Stimulated activated naive CD8-positive, alpha-beta T cell treated with anti-CD3 and anti-CD28 coated beads, Interleukin-15, amount 100 ng/mL, for 72 hours (primary cell): ENCODE measurements at regions not wholly inside any gene's neighbourhood (a gene's known extent, or its start where the extent isn't known, plus 50 kb on each side); places are given as distances from the start of the nearest gene placed in this dataset.

ENCODE experiments used
- ATAC-seq: fragments of 150-1000 bp; cut with Tn5 transposase; 2 replicates; pipeline ENCODE4 v1.10.0; 2021; ENCODE audit warnings: mild to moderate bottlenecking, moderate library complexity
- DNase-seq, 2 donors: peaks; one replicate each; pipeline ENCODE4 v3.0.0; 2021 to 2022
- H3K27ac Mint-ChIP-seq, 2 donors: one replicate each; pipeline ENCODE4 v1.8.0; 2022; ENCODE audit warnings: mild to moderate bottlenecking in 2 of 2, mixed read lengths in 2 of 2, moderate library complexity in 2 of 2
- H3K27me3 Mint-ChIP-seq: one replicate; pipeline ENCODE4 v1.8.0; 2022; ENCODE audit warnings: mixed read lengths
- H3K4me1 Mint-ChIP-seq: one replicate; pipeline ENCODE4 v1.8.0; 2022; ENCODE audit warnings: mild to moderate bottlenecking, mixed read lengths
- H3K4me3 Mint-ChIP-seq, 2 donors: one replicate each; pipeline ENCODE4 v1.8.0; 2022; ENCODE audit warnings: mild to moderate bottlenecking in 2 of 2, mixed read lengths in 2 of 2, moderate library complexity in 1 of 2
- H3K9me3 Mint-ChIP-seq, 2 donors: one replicate each; pipeline ENCODE4 v1.8.0; 2022; ENCODE audit warnings: mixed read lengths in 2 of 2

- H3K4me1 Mint-ChIP-seq: no peaks in the 10 kb centered on the region
- H3K27ac Mint-ChIP-seq: peak overlapping the region in 1 of 2 donors; percentile 68
- ATAC-seq: no peak
- H3K9me3 Mint-ChIP-seq: no peaks in the 10 kb centered on the region
- peaks cover 46% of the 10 kb centered on the region for H3K27me3 Mint-ChIP-seq
- DNase-seq: no peak
- no peak overlapping the region for H3K4me3 Mint-ChIP-seq
These were observed 104.8 kb upstream of the GJB5 start for GRCh38 chr1:34650090-34650489.

DNA sequence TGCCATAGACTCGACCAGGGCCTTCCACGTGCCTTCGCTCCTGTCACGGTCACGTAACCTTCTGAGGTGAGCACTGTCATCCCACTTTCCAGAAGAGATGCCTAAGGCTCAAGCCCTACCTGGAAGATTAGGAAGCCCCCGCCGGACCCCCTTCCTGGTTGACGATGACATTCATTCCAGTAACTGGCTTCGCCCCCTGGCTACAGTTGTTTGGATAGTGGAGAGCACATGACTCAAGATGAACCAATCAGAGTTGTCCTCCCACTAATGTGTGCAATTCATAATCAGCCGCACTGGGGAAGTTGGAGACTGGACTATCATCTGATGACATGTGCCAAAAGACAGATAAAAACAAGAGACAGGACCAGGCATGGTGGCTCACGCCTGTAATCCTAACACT lies 104.0 kb upstream of the GJB5 start:
- DNase-seq (no peak), ATAC-seq (no peak)
- Mint-ChIP-seq H3K27ac (no peak overlapping the region), H3K9me3 (no peaks in the 10 kb centered on the region), H3K4me1 (no peaks in the 10 kb centered on the region), H3K27me3 (peaks cover 39% of the 10 kb centered on the region), H3K4me3 (no peak overlapping the region)

GRCh38 chr1:34653110-34653509 lies 101.7 kb upstream of the GJB5 start:
- Mint-ChIP-seq H3K4me3 (no peak overlapping the region), H3K27ac (no peak overlapping the region), H3K4me1 (no peaks in the 10 kb centered on the region), H3K9me3 (no peaks in the 10 kb centered on the region), H3K27me3 (peaks cover 33% of the 10 kb centered on the region)
- no peak for DNase-seq
- no peak for ATAC-seq

DNA sequence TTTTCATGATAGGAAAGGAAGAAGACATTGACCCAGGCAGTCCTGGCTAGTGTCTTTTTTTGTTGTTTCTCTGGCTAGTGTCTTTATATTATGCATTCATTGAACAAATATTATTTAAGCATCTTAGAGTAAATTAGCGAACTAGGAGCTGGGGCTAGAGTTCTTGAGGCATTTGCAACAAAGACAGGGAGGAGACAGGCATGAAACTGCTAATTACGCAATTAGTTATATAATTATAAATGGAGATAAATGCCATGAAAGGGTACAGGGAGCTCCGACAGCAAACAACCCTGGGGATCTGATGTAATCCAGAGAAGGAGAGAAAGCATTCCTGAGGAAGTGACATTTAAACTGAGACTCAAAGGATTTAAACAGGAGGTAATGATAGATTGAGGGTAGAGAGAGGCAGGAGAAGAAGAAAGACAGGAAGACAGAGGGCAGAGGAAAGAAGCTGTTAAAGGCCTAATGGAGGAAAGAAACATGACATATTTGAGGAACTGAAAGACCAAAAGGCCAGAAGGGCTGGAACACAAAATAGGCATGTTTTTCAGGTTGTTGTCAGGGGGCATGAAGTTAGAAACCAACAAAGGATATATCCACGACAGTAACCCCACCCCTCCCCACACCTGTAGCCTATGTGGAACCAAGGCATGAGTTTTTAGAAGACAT lies 99.5 kb upstream of the GJB5 start:
- DNase-seq (no peak), ATAC-seq (no peak)
- Mint-ChIP-seq H3K9me3 (no peaks in the 10 kb centered on the region), H3K27me3 (peaks cover 35% of the 10 kb centered on the region), H3K4me1 (no peaks in the 10 kb centered on the region), H3K4me3 (no peak overlapping the region), H3K27ac (no peak overlapping the region)

GRCh38 chr1:34655875-34656240 lies 99.0 kb upstream of the GJB5 start:
- Mint-ChIP-seq H3K27ac (no peak overlapping the region), H3K9me3 (no peaks in the 10 kb centered on the region), H3K4me1 (no peaks in the 10 kb centered on the region), H3K4me3 (no peak overlapping the region), H3K27me3 (peaks cover 30% of the 10 kb centered on the region)
- DNase-seq: no peak
- ATAC-seq: no peak

DNA sequence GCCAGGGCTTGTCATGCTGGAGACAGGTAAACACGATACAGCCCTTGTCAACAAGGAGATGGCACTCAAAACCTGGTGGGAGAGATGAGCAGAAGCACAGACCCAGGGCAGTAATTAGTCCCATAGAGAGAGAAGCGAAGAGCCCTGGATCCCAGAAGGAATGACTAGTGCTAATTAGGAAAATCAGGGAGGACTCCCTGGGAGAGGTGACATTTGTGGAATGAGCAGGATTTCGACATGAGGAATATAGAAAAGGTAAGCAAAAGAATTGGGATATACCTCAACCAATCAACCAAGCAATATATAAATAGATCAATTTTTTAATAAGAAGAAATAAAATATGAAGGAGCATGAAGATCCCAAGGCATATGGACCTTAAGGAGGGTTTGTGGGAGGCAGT lies 98.5 kb upstream of the GJB5 start:
- H3K4me1 Mint-ChIP-seq: no peaks in the 10 kb centered on the region
- no peak overlapping the region for H3K27ac Mint-ChIP-seq
- DNase-seq: no peak
- H3K9me3 Mint-ChIP-seq: no peaks in the 10 kb centered on the region
- H3K4me3 Mint-ChIP-seq: no peak overlapping the region
- no peak for ATAC-seq
- H3K27me3 Mint-ChIP-seq: peaks cover 30% of the 10 kb centered on the region

DNA sequence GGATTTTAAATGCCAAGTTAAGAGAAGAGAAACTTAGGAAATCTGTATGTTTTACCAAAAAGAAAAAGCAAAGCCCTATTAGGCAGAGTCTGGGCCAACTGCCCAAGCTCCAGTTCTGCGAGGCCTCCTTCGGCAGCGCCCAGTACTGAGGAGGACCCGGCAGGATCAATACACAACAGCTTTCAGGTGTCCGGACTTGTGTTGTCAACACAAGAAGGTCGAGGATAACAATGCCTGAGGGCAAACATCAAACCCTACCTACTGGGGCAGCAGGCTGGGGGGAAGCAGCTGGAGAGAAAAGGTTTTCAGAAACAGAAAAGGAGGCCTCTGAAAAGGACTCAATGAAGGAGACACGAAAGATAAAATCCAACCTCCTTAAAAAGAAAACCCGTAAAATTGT lies 98.1 kb upstream of the GJB5 start:
- Mint-ChIP-seq H3K27ac (no peak overlapping the region), H3K27me3 (peaks cover 30% of the 10 kb centered on the region), H3K9me3 (no peaks in the 10 kb centered on the region), H3K4me3 (no peak overlapping the region), H3K4me1 (no peaks in the 10 kb centered on the region)
- DNase-seq (no peak), ATAC-seq (no peak)

DNA sequence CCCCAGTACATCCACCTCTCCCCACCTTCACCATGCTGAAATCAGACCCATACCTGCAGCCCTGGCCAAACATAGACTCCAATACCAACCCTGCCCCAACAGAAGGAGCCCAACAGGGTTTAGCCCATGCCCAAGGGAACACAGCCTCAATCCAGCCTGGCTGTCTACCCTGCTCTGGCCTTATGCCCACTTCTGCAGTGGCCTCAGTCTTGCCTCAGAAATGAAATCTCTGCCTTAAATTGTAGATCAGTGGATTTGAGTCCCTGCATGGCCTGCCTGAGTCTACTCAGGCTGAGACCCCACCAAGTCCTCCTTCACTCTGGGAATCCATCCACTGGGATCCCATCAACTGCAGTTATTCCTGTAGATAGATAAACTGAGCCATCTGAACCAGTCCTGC lies 97.6 kb upstream of the GJB5 start:
- no peak overlapping the region for H3K4me3 Mint-ChIP-seq
- H3K4me1 Mint-ChIP-seq: no peaks in the 10 kb centered on the region
- no peaks in the 10 kb centered on the region for H3K9me3 Mint-ChIP-seq
- no peak for DNase-seq
- no peak overlapping the region for H3K27ac Mint-ChIP-seq
- ATAC-seq: no peak
- peaks cover 34% of the 10 kb centered on the region for H3K27me3 Mint-ChIP-seq

DNA sequence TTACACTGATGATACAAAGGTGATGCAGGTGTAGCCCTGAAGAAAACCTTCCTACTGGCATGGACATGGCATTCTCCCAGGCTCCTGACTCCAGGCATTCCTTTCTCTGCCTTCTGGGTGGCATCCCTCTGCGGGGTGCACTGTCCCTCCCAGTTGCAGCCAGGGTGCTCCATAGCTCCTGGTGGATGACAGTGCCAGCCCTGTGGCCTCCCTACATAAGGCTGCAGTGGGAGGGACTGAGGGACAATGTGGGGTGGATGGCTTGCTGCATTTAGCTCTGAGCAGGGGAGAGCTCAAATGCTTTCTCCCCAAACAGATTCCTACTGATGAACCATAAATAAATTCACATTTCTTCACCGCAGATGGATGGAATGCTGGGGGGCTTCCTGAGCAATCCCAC lies 97.0 kb upstream of the GJB5 start:
- Mint-ChIP-seq H3K9me3 (no peaks in the 10 kb centered on the region), H3K27ac (no peak overlapping the region), H3K4me1 (no peaks in the 10 kb centered on the region), H3K4me3 (no peak overlapping the region), H3K27me3 (peaks cover 35% of the 10 kb centered on the region)
- ATAC-seq (no peak), DNase-seq (no peak)

DNA sequence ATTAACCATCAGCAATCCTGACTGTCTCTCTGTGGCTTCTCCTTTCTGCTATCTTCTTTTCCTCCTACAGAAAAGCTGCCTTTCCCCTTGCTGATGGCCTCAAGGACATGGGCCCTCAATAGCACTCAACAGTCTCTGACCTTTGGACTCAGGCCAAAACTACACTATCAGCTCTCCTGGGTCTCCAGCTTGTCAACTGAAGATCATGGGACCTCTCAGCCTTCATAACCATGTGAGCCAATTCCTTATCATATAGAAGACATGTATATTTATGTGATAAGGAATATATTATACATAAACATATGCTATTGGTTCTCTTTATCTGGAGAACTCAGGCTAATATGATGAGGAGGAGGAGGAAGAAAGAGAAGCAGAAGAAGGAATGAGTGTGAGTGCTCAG lies 91.8 kb upstream of the GJB5 start:
- no peaks in the 10 kb centered on the region for H3K4me1 Mint-ChIP-seq
- H3K27me3 Mint-ChIP-seq: peaks cover 40% of the 10 kb centered on the region
- DNase-seq: no peak
- no peaks in the 10 kb centered on the region for H3K9me3 Mint-ChIP-seq
- no peak overlapping the region for H3K4me3 Mint-ChIP-seq
- no peak overlapping the region for H3K27ac Mint-ChIP-seq
- ATAC-seq: no peak

DNA sequence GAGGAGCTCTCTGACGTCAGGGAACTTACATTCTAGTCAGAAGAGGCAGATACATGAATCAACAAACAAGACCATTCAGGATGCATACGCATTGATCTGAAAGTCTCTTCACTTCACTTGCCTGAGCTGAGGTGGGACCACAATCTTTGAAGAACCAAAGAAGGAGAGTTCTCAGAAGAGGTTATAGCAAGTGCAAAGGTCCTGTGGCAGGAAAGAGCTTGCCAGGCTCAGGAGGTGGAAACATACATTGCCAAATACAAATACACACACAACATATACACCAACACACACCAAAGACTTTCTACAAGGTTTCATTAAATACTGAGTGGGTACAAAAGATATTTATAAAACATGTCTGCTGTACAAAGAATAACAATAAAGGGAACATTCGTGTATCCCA lies 86.8 kb upstream of the GJB5 start:
- no peaks in the 10 kb centered on the region for H3K4me1 Mint-ChIP-seq
- H3K27me3 Mint-ChIP-seq: peaks cover 51% of the 10 kb centered on the region
- no peak overlapping the region for H3K4me3 Mint-ChIP-seq
- peaks cover 12 to 30% of the 10 kb centered on the region in 2 donors for H3K9me3 Mint-ChIP-seq
- ATAC-seq (no peak), DNase-seq (no peak)
- H3K27ac Mint-ChIP-seq: no peak overlapping the region

GRCh38 chr1:34670982-34671381 lies 83.9 kb upstream of the GJB5 start:
- H3K9me3 Mint-ChIP-seq: peaks cover 12 to 30% of the 10 kb centered on the region in 2 donors
- peaks cover 56% of the 10 kb centered on the region for H3K27me3 Mint-ChIP-seq
- H3K4me3 Mint-ChIP-seq: no peak overlapping the region
- H3K27ac Mint-ChIP-seq: no peak overlapping the region
- DNase-seq (no peak), ATAC-seq (no peak)
- H3K4me1 Mint-ChIP-seq: no peaks in the 10 kb centered on the region

- no peak for DNase-seq
- H3K27me3 Mint-ChIP-seq: peaks cover 61% of the 10 kb centered on the region
- H3K4me3 Mint-ChIP-seq: no peak overlapping the region
- H3K4me1 Mint-ChIP-seq: no peaks in the 10 kb centered on the region
- peaks cover 12 to 30% of the 10 kb centered on the region in 2 donors for H3K9me3 Mint-ChIP-seq
- H3K27ac Mint-ChIP-seq: no peak overlapping the region
- no peak for ATAC-seq
These were observed 83.0 kb upstream of the GJB5 start for GRCh38 chr1:34671887-34672286.

- Mint-ChIP-seq H3K27me3 (peaks cover 28% of the 10 kb centered on the region), H3K4me1 (peaks cover 18% of the 10 kb centered on the region), H3K9me3 (no peaks in the 10 kb centered on the region), H3K4me3 (no peak overlapping the region), H3K27ac (no peak overlapping the region)
- ATAC-seq (peak; percentile 68), DNase-seq (peak; percentile 41 to 45)
These were observed 73.1 kb upstream of the GJB5 start for GRCh38 chr1:34681480-34682451.

- H3K4me1 Mint-ChIP-seq: peaks cover 18% of the 10 kb centered on the region
- no peak overlapping the region for H3K4me3 Mint-ChIP-seq
- H3K27ac Mint-ChIP-seq: no peak overlapping the region
- peaks cover 24% of the 10 kb centered on the region for H3K27me3 Mint-ChIP-seq
- no peak for ATAC-seq
- no peaks in the 10 kb centered on the region for H3K9me3 Mint-ChIP-seq
- no peak for DNase-seq
These were observed 72.2 kb upstream of the GJB5 start for GRCh38 chr1:34682452-34683223.

GRCh38 chr1:34683616-34684015 lies 71.2 kb upstream of the GJB5 start:
- no peaks in the 10 kb centered on the region for H3K9me3 Mint-ChIP-seq
- peaks cover 24% of the 10 kb centered on the region for H3K27me3 Mint-ChIP-seq
- H3K4me1 Mint-ChIP-seq: peaks cover 18% of the 10 kb centered on the region
- no peak for ATAC-seq
- DNase-seq: no peak
- H3K4me3 Mint-ChIP-seq: peak overlapping the region in 1 of 2 donors; percentile 64
- peak overlapping the region in 1 of 2 donors; percentile 85 for H3K27ac Mint-ChIP-seq
